Left forelimb (tissue), 1 donor: ENCODE measurements at regions not wholly inside any gene's neighbourhood (a gene's known extent, or its start where the extent isn't known, plus 50 kb on each side); places are given as distances from the start of the nearest gene placed in this dataset.

Source experiments
- DNase-seq: peaks from one replicate; pipeline ENCODE4 v3.0.0-alpha.2; 2018; ENCODE audit warnings: low spot score

DNA sequence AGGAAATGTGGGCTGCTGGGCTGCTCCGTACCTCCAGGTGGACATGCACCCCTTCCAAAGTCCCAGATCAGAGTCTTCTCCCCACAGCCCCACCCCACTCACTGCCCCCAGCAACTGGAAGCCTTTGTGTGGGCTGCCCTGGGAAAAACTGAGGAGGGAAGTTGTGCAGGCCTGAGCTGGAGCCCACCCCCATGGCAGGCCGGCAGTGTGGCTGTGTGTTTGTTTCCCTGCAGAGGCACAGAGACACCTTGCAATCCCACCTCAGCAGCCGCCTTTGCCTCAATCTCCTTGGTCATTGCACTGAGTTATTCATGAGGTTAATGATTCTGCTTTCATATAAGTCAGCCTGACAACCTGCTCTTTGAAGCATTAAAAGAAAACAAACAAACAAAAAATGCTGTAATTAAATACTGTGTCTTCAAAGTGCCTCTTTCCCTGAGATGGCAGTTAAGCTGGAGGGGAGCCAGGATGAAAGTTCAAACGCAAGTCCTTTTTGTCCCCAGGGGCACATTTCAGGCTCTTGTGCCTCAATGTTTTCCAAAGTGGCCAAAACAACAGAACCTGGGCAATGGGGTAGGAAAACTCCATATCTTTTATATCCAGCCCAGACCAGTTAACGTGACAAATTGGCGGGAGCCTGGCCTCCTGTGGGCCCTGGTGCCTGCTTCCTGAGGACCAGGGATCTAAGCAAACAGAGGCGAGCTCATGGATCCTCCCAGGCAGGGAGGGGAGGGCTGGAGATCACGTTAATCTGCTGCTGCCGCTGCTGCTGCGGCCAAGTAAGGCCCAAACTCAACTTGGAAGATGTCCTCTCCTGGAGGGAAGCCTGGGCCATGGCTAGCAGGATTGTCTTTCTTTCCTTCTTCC, 51.9 kb upstream of the TSPAN11 start:
- DNase-seq = peak; percentile 74

- DNase-seq = no peak
These were observed 55.9 kb upstream of the TSPAN11 start for GRCh38 chr12:30870491-30871265.

DNA sequence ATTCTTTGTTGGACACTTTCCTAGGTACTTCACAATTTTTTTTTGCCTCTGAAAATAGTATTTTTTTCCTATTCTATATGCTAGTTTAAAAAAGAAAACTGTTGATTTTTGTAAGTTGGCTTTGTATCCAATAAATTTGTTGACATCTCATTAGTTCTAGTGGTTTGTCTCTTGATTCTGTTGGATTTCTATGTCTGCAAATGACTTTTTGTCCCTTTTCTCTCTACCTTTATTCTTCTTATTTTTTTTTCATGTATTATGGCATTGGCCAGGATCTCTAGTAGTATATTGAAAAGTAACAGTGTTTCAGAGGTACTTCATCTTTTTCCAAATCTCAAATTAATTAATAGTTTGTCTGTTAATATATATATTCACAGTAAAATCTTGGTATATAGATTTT, 59.1 kb upstream of the TSPAN11 start:
- no peak for DNase-seq

DNA sequence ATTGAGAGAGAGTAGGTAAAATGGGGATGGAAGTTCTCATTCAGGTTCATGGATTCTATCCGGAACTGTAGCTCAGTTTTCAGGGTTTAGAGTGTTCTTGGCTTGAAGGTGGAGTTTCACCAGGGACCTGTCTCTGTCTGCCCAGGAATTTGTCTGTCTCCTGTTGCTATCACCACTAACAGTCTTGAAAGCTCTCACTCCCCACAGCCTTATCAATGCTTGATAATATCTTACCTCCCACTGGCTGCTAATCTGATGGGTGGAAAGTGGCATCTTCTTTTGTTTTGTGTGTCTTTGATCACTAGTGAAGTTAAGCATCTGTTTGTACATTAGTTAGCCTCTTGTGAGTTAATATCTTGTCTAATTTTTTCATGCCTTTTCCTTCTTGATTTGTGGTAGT, 60.3 kb upstream of the TSPAN11 start:
- DNase-seq = no peak

DNA sequence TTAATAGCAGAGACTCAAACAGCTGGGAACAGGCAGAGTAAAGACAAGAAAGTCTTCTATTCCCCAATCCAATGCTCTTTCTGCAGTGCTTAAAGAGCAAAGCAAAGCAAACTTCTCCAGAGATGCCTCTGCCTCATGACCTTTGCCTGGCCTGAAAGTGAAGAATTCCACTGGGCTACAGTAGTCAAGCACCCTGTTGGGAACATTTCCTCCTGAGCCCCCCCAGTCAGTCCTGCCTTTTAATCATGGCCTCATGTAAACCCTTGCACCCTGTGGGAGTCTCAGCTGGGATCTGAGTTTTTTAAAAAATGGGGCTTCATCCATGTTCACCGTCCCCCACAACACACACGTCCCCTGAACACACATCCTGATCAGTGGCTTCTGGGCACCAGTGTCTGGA, 62.7 kb upstream of the TSPAN11 start:
- no peak for DNase-seq

GRCh38 chr12:30862486-30862885, 64.1 kb upstream of the TSPAN11 start:
- DNase-seq = no peak

- no peak for DNase-seq
These were observed 67.3 kb upstream of the TSPAN11 start for GRCh38 chr12:30859226-30859625.

GRCh38 chr12:30858471-30858870, 68.1 kb upstream of the TSPAN11 start:
- no peak for DNase-seq

DNA sequence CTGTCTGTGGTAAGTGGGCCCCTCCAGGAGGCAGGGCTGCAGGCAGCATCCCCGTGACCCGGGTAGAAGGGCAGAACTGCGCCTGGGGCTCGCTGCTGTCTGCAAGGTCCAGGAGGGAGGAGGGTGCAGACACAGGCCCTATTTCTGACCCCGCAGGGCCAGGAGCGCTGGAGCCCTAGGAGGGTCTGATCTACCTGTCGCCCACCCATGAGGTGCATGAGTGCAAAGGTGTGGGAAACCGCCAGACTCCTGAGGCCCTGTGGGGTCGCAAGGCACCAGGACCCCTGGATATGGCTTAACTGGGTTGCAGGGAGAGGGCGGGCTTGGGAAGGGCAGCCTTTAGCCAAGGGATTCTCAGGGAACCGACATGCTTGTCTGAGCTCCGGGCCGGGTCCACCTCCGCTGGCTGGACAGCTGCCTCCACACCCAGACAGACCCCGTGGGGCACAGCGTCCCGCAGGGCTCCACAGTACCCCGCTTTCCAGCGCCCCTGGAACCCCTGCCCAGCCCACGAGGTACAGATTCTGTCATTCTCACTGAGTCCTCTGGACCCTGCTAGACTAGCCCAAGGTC, 72.9 kb upstream of the TSPAN11 start:
- no peak for DNase-seq

- DNase-seq = no peak
These were observed 75.9 kb upstream of the TSPAN11 start for GRCh38 chr12:30850684-30851083.

GRCh38 chr12:30847259-30847658, 79.3 kb upstream of the TSPAN11 start:
- DNase-seq = no peak

DNA sequence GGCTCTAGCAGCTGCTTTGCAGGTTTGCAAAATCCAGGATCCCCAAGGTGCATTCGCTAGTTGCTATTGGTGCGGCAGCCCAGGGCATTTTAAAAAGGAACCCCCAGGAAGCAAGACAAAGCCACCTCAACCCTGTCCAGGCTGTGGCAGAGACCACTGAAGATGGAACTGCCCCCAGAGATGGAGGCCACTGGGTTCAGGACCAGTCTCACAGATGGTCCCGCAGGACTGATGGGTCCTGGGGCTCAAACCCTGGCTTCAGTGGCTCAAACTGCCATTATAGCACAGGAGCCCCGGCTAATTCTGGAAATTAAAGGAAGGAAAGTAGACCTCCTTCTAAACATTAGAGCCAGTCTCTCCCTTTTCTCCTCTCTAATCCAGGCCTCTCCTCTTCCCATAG, 79.8 kb upstream of the TSPAN11 start:
- DNase-seq = no peak

DNA sequence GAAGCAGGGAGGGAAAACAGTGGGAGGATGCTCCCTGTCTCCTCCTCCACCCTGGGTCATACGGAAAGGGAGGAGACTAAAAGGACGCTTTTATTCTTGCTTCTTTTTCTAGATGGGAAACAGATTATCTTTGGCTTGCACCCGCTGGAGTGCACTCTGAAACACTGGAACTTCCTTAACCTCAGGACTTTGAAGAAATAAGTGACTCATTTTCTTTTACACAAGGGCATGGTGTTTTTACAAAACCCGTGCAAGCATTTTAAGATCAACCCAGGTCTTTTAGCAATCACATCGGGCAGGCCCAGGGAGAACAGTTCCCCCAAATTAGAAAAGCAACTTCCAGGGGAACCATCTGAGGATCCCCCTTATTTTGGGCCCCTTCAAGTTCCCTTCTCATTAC, 80.9 kb upstream of the TSPAN11 start:
- no peak for DNase-seq

- DNase-seq = no peak
These were observed 83.3 kb upstream of the TSPAN11 start for GRCh38 chr12:30843211-30843610.

GRCh38 chr12:30840715-30841114, 85.8 kb upstream of the TSPAN11 start:
- no peak for DNase-seq

DNA sequence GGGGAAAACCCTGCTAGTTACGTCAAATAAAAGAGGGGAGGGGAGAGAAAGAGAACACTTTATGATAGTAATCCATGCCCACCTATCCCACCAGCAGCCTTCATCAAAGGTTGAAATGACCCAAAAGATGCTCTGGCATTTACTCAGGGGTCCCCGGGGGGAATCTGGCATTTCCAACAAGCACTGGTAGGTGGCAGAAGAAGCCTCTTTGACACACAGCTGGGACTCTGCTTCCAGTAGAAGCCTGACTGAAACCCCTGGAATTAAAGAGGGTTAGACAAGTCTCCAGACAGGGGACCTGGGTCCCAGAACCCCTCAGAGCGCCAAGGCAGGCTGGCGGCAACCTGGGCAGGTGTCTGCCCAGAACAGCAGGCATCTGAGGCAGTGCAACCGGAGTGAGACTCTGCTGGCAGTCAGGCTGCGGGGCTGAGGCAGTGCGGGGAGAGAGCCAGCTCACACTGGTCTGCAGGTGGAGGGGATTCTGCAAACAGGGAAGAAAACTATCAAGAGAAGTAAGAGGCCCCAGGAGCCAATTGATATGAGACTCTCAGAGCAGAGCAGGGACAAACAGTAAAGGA, 85.0 kb upstream of the CAPRIN2 start:
- no peak for DNase-seq

DNA sequence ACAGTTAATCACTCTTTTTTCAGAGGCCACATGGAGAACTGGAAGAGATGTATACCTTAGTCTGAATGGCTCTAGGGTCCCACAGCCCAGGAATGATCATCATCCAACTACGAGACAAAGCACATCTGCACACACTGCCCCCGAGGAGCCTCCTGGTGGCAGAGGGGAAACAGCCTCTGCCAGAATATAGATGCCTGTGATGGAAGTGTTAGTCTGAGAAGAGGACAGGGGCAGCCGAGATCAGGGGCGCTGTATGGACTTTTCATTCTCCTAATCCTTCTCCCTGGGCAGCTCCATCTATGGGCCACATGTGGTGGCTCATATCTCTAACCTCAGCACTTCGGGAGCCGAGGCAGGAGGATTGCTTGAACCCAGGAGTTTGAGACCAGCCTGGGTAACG, 82.8 kb upstream of the CAPRIN2 start:
- DNase-seq = no peak

DNA sequence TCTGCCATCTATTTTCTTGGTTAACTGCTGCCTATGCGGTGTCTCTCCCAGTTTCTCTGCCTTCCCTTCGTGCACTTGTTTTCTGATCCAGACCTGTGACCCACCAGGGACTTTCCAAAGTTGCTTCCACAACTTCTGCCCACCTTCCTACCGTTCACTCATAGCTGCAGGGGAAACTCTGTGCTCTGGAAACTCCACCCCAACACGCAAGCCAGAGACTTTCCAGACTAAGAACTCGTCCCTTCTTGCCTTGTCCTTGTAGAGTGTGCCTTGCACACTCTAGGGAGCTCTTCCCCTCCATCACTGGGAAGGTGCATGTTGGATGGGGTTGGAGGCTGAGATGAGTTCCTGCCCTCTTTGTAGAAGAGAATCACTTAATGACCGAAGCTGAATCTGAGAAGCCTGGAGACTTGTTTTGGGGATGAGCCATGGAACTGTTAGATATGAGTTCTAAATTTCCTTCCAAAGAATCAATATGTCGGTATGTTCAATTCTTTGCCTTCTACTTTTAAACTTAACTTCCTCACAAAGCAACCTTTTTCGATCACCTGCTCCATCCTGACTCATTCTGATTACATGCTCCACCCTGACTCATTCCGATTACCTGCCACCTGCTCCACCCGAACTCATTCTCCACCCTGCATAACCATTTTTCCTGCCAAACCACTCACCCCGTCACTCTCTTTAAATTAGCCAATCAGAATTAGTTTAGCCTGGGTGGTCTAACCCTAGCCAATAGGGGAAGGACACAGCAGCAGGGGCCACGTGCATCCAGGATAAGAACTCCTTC, 82.1 kb upstream of the CAPRIN2 start:
- DNase-seq = no peak

DNA sequence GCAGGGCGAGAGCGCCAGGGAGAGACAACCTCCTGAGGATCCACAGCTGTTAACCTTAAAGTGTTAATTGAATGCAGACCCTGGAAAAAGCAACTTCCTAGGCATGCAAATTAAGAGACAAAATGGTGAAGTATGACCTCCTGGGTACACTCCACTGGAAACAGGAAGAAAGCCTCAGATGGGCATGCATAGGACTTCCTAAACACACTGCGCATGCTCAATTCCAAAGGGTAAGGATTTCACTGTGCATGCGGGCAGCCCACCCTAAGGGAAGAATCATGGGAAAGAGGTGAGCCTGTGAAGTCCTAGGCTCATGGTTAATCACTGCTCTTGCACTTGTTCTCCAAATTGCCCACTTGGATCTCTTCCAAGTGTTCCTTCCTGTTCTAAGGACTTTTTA, 80.5 kb upstream of the CAPRIN2 start:
- DNase-seq = no peak

DNA sequence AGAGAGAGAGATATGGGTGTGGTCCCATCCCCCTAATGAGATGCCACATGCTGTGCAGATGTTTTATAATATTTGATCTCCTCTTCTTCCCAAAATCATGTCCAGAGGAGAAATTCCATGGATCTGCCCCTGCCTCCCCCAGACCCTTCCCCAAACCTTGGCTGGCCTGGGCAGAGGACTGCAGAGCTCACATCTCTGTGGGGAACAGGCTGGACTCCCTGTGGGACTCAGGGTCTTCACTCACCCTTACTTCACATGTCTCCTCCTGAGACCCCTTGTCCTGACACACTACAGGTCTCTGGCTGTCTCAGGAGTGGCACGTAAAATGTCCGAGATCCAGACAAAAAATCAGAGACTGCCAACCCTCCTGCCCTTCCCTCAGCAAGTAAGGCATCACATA, 76.0 kb upstream of the CAPRIN2 start:
- DNase-seq = no peak

DNA sequence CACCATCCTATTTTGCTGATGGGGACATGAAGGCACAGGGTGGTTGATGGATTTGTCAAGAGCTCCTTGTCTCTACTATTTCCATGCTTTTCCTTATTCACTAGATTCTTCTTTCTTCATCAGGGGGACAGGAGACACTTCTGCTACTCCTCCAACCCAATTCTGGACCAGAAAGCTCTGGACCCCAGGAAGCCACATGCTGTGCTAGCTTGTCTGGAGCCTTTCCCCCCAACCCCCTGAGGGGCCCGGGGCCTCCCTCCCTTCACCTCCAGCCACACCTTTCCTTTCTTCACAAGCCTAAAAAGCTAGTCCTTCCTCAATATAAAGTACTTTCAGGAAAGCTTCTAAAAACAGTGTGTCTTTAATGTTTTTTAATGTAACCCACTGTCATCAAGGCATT, 75.1 kb upstream of the CAPRIN2 start:
- DNase-seq = no peak

DNA sequence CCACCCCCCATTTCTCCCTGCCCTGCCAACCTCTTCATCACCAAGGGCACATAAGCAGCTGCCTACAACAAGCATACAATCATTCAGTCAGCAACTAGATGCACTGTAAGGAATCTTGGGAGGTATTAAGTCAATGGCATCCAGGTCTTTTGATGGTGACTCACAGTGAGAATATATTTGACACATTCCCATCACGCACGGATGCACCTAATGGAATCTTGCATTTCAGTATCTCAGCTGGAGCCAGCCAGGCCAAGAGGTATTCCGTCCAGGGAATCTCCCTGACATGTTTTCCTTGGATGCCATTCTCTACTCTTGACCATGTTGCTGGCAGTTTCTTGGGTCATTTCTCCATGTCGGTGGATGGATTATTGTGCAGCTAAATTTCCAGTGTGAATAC, 73.9 kb upstream of the CAPRIN2 start:
- DNase-seq = no peak
